ENCODE measurements at regions not wholly inside any gene's neighbourhood (a gene's known extent, or its start where the extent isn't known, plus 50 kb on each side); places are given as distances from the start of the nearest gene placed in this dataset.
"Not testable (repeated sequence)": the region's sequence is repeated elsewhere in the genome, so short reads cannot be mapped to it uniquely, and the experiment has no call there.

GRCh38 chr7:76918619-76919018 is 113.5 kb downstream of the SPDYE17 start:
- not testable (repeated sequence) for TF ChIP-seq REST (IDR thresholded peaks at IDR 0.05; ENCODE audit: insufficient read depth in 1 of 2, low read depth in 2 of 2, low read length in 1 of 2); CTCF (IDR thresholded peaks at IDR 0.05); POLR2AphosphoS5 (IDR thresholded peaks at IDR 0.05; ENCODE audit: low read depth, low read length); TCF7L2 (IDR thresholded peaks at IDR 0.05; ENCODE audit: low read depth, low read length); SIN3A (IDR thresholded peaks at IDR 0.05; ENCODE audit: borderline replicate concordance, insufficient read depth, low read depth, low read length)
